ENCODE measurements at regions not wholly inside any gene's neighbourhood (a gene's known extent, or its start where the extent isn't known, plus 50 kb on each side); places are given as distances from the start of the nearest gene placed in this dataset.

- TF ChIP-seq ZNF768 (CRISPR knock-in tag; IDR thresholded peaks at IDR 0.05): peak; percentile 74
- 0 out of 2 replicates have a peak, but pooled peaks have one; percentile 67 for TF ChIP-seq ZSCAN22 (CRISPR knock-in tag; IDR thresholded peaks at IDR 0.05)
- peak; percentile 94; the same call in 1 of the 2 replicates for TF ChIP-seq GTF3A (CRISPR knock-in tag; conservative IDR thresholded peaks at IDR 0.05)
- peak; percentile 98 for TF ChIP-seq MEF2D (CRISPR knock-in tag; IDR thresholded peaks at IDR 0.05)
- TF ChIP-seq ZNF512B (CRISPR knock-in tag; IDR thresholded peaks at IDR 0.05; ENCODE audit: borderline replicate concordance): peak; percentile 99
- TF ChIP-seq THYN1 (CRISPR knock-in tag; IDR thresholded peaks at IDR 0.05; ENCODE audit: borderline replicate concordance, low read depth): no peak
- TF ChIP-seq IRF9 (CRISPR knock-in tag; IDR thresholded peaks at IDR 0.05; ENCODE audit: borderline replicate concordance): peak; percentile 93
- peak; percentile 80; the same call in 1 of the 2 replicates for TF ChIP-seq ZNF12 (CRISPR knock-in tag; IDR thresholded peaks at IDR 0.05)
- peak; percentile 96 for TF ChIP-seq ZNF124 (CRISPR knock-in tag; IDR thresholded peaks at IDR 0.05)
- no peak for TF ChIP-seq FOXA1 (IDR thresholded peaks at IDR 0.05)
- TF ChIP-seq FOXA1 (CRISPR knock-in tag; IDR thresholded peaks at IDR 0.05): peak; percentile 91
- TF ChIP-seq ZBTB42 (CRISPR knock-in tag; IDR thresholded peaks at IDR 0.05): peak; percentile 100
- TF ChIP-seq MED8 (CRISPR knock-in tag; IDR thresholded peaks at IDR 0.05; ENCODE audit: insufficient replicate concordance): peak; percentile 100
- TF ChIP-seq ZNF691 (CRISPR knock-in tag; IDR thresholded peaks at IDR 0.05; ENCODE audit: borderline replicate concordance, low read depth): peak; percentile 97
- no peak; the same call in 1 of the 2 replicates for TF ChIP-seq ZNF558 (CRISPR knock-in tag; IDR thresholded peaks at IDR 0.05; ENCODE audit: borderline replicate concordance)
- TF ChIP-seq ZFP90 (CRISPR knock-in tag; IDR thresholded peaks at IDR 0.05; ENCODE audit: borderline replicate concordance): peak; percentile 68; the same call in 1 of the 2 replicates
- peak; percentile 97 for TF ChIP-seq NR2F6 (IDR thresholded peaks at IDR 0.05)
- peak; percentile 99 for TF ChIP-seq NR2F6 (CRISPR knock-in tag; IDR thresholded peaks at IDR 0.05)
- peak; percentile 99 for TF ChIP-seq SKIL (CRISPR knock-in tag; IDR thresholded peaks at IDR 0.05; ENCODE audit: borderline replicate concordance)
- peak; percentile 99 for TF ChIP-seq CBX5 (CRISPR knock-in tag; IDR thresholded peaks at IDR 0.05; ENCODE audit: borderline replicate concordance)
- no peak for TF ChIP-seq PHB2 (IDR thresholded peaks at IDR 0.05; ENCODE audit: partially characterized antibody)
- TF ChIP-seq GFI1 (CRISPR knock-in tag; IDR thresholded peaks at IDR 0.05; ENCODE audit: borderline replicate concordance): peak; percentile 93
- 0 out of 2 replicates have a peak, but pooled peaks have one; percentile 70 for TF ChIP-seq ZNF598 (CRISPR knock-in tag; IDR thresholded peaks at IDR 0.05; ENCODE audit: borderline replicate concordance)
- no peak for TF ChIP-seq GABPA (IDR thresholded peaks at IDR 0.05; ENCODE audit: low read depth, low read length)
- peak; percentile 87 for TF ChIP-seq GABPA (CRISPR knock-in tag; IDR thresholded peaks at IDR 0.05; ENCODE audit: low read depth)
These were observed 104.9 kb downstream of the SNX5 start (continued) for GRCh38 chr20:17863577-17864292.

Data from HepG2 (cell line).